ENCODE measurements at regions not wholly inside any gene's neighbourhood (a gene's known extent, or its start where the extent isn't known, plus 50 kb on each side); places are given as distances from the start of the nearest gene placed in this dataset.
A peak's percentile ranks its signal among the peaks of the same experiment; 100 is the strongest.

- H3K36me3 ChIP-seq: no peaks in the 10 kb centered on the region
- DNase-seq: no peak
- no peaks in the 10 kb centered on the region for H3K27me3 ChIP-seq (ENCODE audit: insufficient read depth, low read depth, severe bottlenecking)
Observed at GRCh38 chr7:26036092-26036491, 115.9 kb upstream of the NFE2L3 start.

GRCh38 chr7:26038201-26038990 is 113.6 kb upstream of the NFE2L3 start:
- Histone ChIP-seq H3K36me3 (no peaks in the 10 kb centered on the region), H3K27ac (no peak overlapping the region), H3K27me3 (ENCODE audit: insufficient read depth, low read depth, severe bottlenecking) (no peaks in the 10 kb centered on the region), H3K4me3 (ENCODE audit: low read depth, low read length) (no peak overlapping the region), H3K9me3 (ENCODE audit: severe bottlenecking) (no peaks in the 10 kb centered on the region)
- peak; percentile 23 for DNase-seq
- no peak for TF ChIP-seq CTCF (IDR thresholded peaks at IDR 0.05; ENCODE audit: low read depth, low read length)

More at GRCh38 chr7:26036092-26036491, 115.9 kb upstream of the NFE2L3 start:
- no peak for TF ChIP-seq CTCF (IDR thresholded peaks at IDR 0.05; ENCODE audit: low read depth, low read length)
- Histone ChIP-seq H3K27ac (no peak overlapping the region), H3K4me3 (ENCODE audit: low read depth, low read length) (no peak overlapping the region), H3K9me3 (ENCODE audit: severe bottlenecking) (no peaks in the 10 kb centered on the region)

- Histone ChIP-seq H3K27ac (no peak overlapping the region), H3K4me3 (ENCODE audit: low read depth, low read length) (no peak overlapping the region), H3K36me3 (no peaks in the 10 kb centered on the region), H3K27me3 (ENCODE audit: insufficient read depth, low read depth, severe bottlenecking) (no peaks in the 10 kb centered on the region), H3K9me3 (ENCODE audit: severe bottlenecking) (no peaks in the 10 kb centered on the region)
- no peak for DNase-seq
- TF ChIP-seq CTCF (IDR thresholded peaks at IDR 0.05; ENCODE audit: low read depth, low read length): no peak
Observed at GRCh38 chr7:26040085-26040484, 111.9 kb upstream of the NFE2L3 start.

- Histone ChIP-seq H3K36me3 (no peaks in the 10 kb centered on the region), H3K27me3 (ENCODE audit: insufficient read depth, low read depth, severe bottlenecking) (no peaks in the 10 kb centered on the region), H3K9me3 (ENCODE audit: severe bottlenecking) (no peaks in the 10 kb centered on the region), H3K4me3 (ENCODE audit: low read depth, low read length) (no peak overlapping the region), H3K27ac (no peak overlapping the region)
- TF ChIP-seq CTCF (IDR thresholded peaks at IDR 0.05; ENCODE audit: low read depth, low read length): no peak
- DNase-seq: no peak
Observed at GRCh38 chr7:26042237-26042636, 109.8 kb upstream of the NFE2L3 start.

- Histone ChIP-seq H3K27ac (no peak overlapping the region), H3K4me3 (ENCODE audit: low read depth, low read length) (no peak overlapping the region), H3K36me3 (no peaks in the 10 kb centered on the region), H3K27me3 (ENCODE audit: insufficient read depth, low read depth, severe bottlenecking) (no peaks in the 10 kb centered on the region), H3K9me3 (ENCODE audit: severe bottlenecking) (no peaks in the 10 kb centered on the region)
- DNase-seq: no peak
- TF ChIP-seq CTCF (IDR thresholded peaks at IDR 0.05; ENCODE audit: low read depth, low read length): no peak
Observed at GRCh38 chr7:26043801-26044200, 108.2 kb upstream of the NFE2L3 start.

- Histone ChIP-seq H3K36me3 (no peaks in the 10 kb centered on the region), H3K27ac (no peak overlapping the region), H3K27me3 (ENCODE audit: insufficient read depth, low read depth, severe bottlenecking) (no peaks in the 10 kb centered on the region), H3K9me3 (ENCODE audit: severe bottlenecking) (no peaks in the 10 kb centered on the region), H3K4me3 (ENCODE audit: low read depth, low read length) (no peak overlapping the region)
- DNase-seq: no peak
- TF ChIP-seq CTCF (IDR thresholded peaks at IDR 0.05; ENCODE audit: low read depth, low read length): no peak
Observed at GRCh38 chr7:26044320-26044719, 107.7 kb upstream of the NFE2L3 start.

All from WERI-Rb-1 (cell line).